Endothelial cell of umbilical vein (primary cell): ENCODE measurements at regions not wholly inside any gene's neighbourhood (a gene's known extent, or its start where the extent isn't known, plus 50 kb on each side); places are given as distances from the start of the nearest gene placed in this dataset.

Experiments used
- EZH2 ChIP-seq: IDR thresholded peaks from 2 replicates; pipeline ENCODE4 v1.6.1; 2012; ENCODE audit warnings: borderline replicate concordance, low read depth, mild to moderate bottlenecking, moderate library complexity, low read length, inconsistent platforms; ENCODE audit not compliant: severe bottlenecking
- FOS ChIP-seq: IDR thresholded peaks from 2 replicates; pipeline ENCODE4 v1.6.1; 2011; ENCODE audit warnings: mild to moderate bottlenecking, low read length, moderate library complexity, borderline replicate concordance; ENCODE audit not compliant: insufficient read depth
- JUN ChIP-seq: IDR thresholded peaks from 2 replicates; pipeline ENCODE4 v1.6.1; 2011; ENCODE audit warnings: borderline replicate concordance, low read depth; ENCODE audit not compliant: insufficient read length, insufficient read depth
- MAX ChIP-seq: IDR thresholded peaks from 2 replicates; pipeline ENCODE4 v1.6.1; 2011; ENCODE audit not compliant: insufficient read depth, insufficient read length
- POLR2A ChIP-seq: IDR thresholded peaks from 2 replicates; pipeline ENCODE4 v1.6.1; 2012; ENCODE audit warnings: low read depth, mild to moderate bottlenecking, control low read depth, low read length
- POLR2AphosphoS5 ChIP-seq: IDR thresholded peaks from 2 replicates; pipeline ENCODE4 v1.6.1; 2012; ENCODE audit warnings: low read depth, mild to moderate bottlenecking, control low read depth, low read length, moderate library complexity; ENCODE audit not compliant: insufficient read depth
- TF ChIP-seq, protein P1 (sequence below), 2 donors: IDR thresholded peaks; 1 replicate in 1 of 2; 2 replicates in 1 of 2; pipeline ENCODE4 v1.5.1; 2011; ENCODE audit warnings: low read length in 2 of 2, mild to moderate bottlenecking in 2 of 2, moderate library complexity in 2 of 2, control low read depth in 1 of 2, inconsistent platforms in 1 of 2, low read depth in 1 of 2; ENCODE audit not compliant: insufficient read depth in 1 of 2; ENCODE audit errors: extremely low read depth in 1 of 2

DNA sequence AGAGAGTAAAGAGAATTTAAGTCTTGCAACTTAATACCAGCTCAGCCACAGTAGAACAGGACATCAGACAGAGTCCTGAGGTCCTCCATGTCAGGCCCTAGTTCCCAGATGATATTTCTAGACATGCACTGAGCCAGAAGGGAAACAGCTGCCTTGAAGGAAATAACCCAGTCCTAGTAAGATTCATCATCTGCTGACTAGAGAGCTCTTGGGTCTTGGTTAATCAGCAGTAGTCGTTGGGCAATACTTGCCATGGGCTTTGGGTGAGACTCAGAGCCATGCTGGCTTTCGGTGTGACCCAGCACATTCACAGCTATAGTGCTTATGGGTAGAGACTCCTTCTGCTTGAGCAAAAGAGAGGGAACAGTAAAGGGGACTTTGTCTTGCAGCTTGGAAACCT is 379.1 kb downstream of the AR start:
- TF ChIP-seq FOS (no peak), POLR2A (no peak), JUN (no peak), POLR2AphosphoS5 (no peak), MAX (no peak), EZH2 (no peak)
- TF ChIP-seq, protein P1, sequence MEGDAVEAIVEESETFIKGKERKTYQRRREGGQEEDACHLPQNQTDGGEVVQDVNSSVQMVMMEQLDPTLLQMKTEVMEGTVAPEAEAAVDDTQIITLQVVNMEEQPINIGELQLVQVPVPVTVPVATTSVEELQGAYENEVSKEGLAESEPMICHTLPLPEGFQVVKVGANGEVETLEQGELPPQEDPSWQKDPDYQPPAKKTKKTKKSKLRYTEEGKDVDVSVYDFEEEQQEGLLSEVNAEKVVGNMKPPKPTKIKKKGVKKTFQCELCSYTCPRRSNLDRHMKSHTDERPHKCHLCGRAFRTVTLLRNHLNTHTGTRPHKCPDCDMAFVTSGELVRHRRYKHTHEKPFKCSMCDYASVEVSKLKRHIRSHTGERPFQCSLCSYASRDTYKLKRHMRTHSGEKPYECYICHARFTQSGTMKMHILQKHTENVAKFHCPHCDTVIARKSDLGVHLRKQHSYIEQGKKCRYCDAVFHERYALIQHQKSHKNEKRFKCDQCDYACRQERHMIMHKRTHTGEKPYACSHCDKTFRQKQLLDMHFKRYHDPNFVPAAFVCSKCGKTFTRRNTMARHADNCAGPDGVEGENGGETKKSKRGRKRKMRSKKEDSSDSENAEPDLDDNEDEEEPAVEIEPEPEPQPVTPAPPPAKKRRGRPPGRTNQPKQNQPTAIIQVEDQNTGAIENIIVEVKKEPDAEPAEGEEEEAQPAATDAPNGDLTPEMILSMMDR (IDR thresholded peaks at IDR 0.05; ENCODE audit: extremely low read depth in 1 of 2, insufficient read depth in 1 of 2, low read depth in 1 of 2, low read length in 2 of 2): no peak
